ENCODE measurements at regions not wholly inside any gene's neighbourhood (a gene's known extent, or its start where the extent isn't known, plus 50 kb on each side); places are given as distances from the start of the nearest gene placed in this dataset.

DNA sequence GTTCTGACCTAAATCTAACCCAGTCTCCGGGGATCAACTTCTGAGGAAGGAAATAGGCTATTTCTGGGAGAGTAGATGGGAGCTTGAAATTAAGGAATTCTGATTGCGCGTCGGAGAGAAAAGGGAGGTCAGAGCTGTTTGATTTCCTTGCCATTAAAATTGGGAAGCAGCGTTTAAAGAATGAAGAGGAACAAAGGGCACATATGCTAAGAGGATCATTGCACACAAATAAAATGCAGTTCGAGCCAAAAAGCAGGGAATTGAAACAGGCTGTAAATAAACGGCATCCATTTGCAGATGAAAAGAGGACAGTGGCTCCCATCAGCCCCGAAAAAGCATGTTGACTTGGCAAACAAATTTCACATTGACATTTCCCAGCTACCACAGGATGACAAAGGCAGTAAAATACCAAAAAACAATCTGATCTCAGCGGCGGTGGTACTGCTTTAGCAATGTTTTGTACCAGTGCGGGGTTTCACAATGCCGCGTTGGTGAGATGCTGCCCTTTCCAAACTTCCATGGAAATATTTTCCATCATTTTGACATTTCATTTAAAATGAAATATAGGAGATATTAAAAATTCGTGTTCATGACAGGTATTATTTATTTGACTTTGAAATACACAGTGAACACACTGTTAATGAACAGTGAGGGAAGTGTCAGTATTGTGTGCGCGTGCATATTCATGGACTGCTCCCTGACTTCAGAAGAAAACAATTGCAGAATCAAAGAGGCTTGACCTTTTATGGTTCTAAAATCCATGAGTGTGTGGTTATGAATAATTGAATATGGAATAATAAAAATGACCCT, 108.8 kb downstream of the SQOR start:
- Histone ChIP-seq H3K4me3 (ENCODE audit: low read depth, low read length) (no peak overlapping the region), H3K36me3 (ENCODE audit: control insufficient read depth, insufficient read depth, low read length) (no peaks in the 10 kb centered on the region), H3K27me3 (ENCODE audit: control insufficient read depth, insufficient read depth, low read length) (no peaks in the 10 kb centered on the region), H3K9me3 (ENCODE audit: control insufficient read depth, insufficient read depth, low read depth, low read length) (no peaks in the 10 kb centered on the region), H3K4me1 (ENCODE audit: control insufficient read depth, insufficient read depth, low read length) (peaks cover 11% of the 10 kb centered on the region), H3K27ac (ENCODE audit: low read depth, low read length) (no peak overlapping the region), H3K9ac (ENCODE audit: low read length) (no peak overlapping the region)

- H3K9ac ChIP-seq (ENCODE audit: low read length): no peak overlapping the region
- no peaks in the 10 kb centered on the region for H3K9me3 ChIP-seq (ENCODE audit: control insufficient read depth, insufficient read depth, low read depth, low read length)
- H3K4me1 ChIP-seq (ENCODE audit: control insufficient read depth, insufficient read depth, low read length): peaks cover 11% of the 10 kb centered on the region
- H3K27me3 ChIP-seq (ENCODE audit: control insufficient read depth, insufficient read depth, low read length): no peaks in the 10 kb centered on the region
- H3K27ac ChIP-seq (ENCODE audit: low read depth, low read length): no peak overlapping the region
- H3K36me3 ChIP-seq (ENCODE audit: control insufficient read depth, insufficient read depth, low read length): no peaks in the 10 kb centered on the region
- H3K4me3 ChIP-seq (ENCODE audit: low read depth, low read length): no peak overlapping the region
Observed at GRCh38 chr15:45744236-45744589, 109.4 kb downstream of the SQOR start.

DNA sequence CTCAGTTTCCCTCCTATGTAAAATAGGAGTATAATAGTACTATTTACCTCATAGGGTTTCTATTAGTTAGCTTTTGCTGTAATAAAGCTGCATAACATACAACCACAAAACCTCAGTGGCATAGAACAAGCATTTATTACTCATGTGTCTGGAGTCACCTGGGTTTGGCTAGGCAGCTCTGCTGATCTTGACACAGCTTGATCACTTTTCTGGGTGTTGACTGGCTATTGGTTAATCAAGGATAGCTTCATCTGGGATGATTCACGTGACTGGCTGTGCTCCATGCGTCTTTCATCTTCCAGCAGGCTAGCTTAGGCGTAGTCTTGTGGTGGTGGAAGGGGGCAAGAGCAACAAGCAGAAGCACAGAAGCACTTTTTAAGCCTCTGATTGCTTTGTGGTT, 112.6 kb downstream of the SQOR start:
- Histone ChIP-seq H3K9me3 (ENCODE audit: control insufficient read depth, insufficient read depth, low read depth, low read length) (no peaks in the 10 kb centered on the region), H3K4me1 (ENCODE audit: control insufficient read depth, insufficient read depth, low read length) (peaks cover 11% of the 10 kb centered on the region), H3K4me3 (ENCODE audit: low read depth, low read length) (no peak overlapping the region), H3K9ac (ENCODE audit: low read length) (no peak overlapping the region), H3K27ac (ENCODE audit: low read depth, low read length) (no peak overlapping the region), H3K36me3 (ENCODE audit: control insufficient read depth, insufficient read depth, low read length) (no peaks in the 10 kb centered on the region), H3K27me3 (ENCODE audit: control insufficient read depth, insufficient read depth, low read length) (no peaks in the 10 kb centered on the region)

DNA sequence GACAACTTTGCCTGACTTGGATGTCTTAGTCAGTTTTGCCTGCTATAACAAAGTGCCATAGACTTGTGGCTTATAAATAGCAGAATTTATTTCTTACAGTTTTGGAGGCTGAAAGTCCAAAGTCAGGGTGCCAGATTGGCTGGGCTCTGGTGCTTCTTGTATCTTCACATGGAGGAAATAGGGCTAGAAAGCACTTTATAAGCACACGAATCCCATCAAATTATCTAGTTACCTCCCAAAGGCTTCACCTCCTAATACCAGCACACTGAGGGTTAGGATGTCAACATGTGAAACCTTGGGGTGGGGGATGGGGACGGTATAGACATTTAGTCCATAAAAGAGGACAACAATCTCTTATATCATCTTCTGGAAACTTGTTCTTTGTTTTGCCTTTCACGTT, 116.8 kb downstream of the SQOR start:
- H3K9me3 ChIP-seq (ENCODE audit: control insufficient read depth, insufficient read depth, low read depth, low read length): no peaks in the 10 kb centered on the region
- H3K9ac ChIP-seq (ENCODE audit: low read length): no peak overlapping the region
- no peak overlapping the region for H3K4me3 ChIP-seq (ENCODE audit: low read depth, low read length)
- no peaks in the 10 kb centered on the region for H3K4me1 ChIP-seq (ENCODE audit: control insufficient read depth, insufficient read depth, low read length)
- H3K27ac ChIP-seq (ENCODE audit: low read depth, low read length): no peak overlapping the region
- H3K27me3 ChIP-seq (ENCODE audit: control insufficient read depth, insufficient read depth, low read length): no peaks in the 10 kb centered on the region
- no peaks in the 10 kb centered on the region for H3K36me3 ChIP-seq (ENCODE audit: control insufficient read depth, insufficient read depth, low read length)

- H3K9me3 ChIP-seq (ENCODE audit: control insufficient read depth, insufficient read depth, low read depth, low read length): no peaks in the 10 kb centered on the region
- H3K36me3 ChIP-seq (ENCODE audit: control insufficient read depth, insufficient read depth, low read length): no peaks in the 10 kb centered on the region
- H3K27me3 ChIP-seq (ENCODE audit: control insufficient read depth, insufficient read depth, low read length): no peaks in the 10 kb centered on the region
- H3K9ac ChIP-seq (ENCODE audit: low read length): no peak overlapping the region
- no peak overlapping the region for H3K4me3 ChIP-seq (ENCODE audit: low read depth, low read length)
- no peak overlapping the region for H3K27ac ChIP-seq (ENCODE audit: low read depth, low read length)
- H3K4me1 ChIP-seq (ENCODE audit: control insufficient read depth, insufficient read depth, low read length): no peaks in the 10 kb centered on the region
Observed at GRCh38 chr15:45759936-45760335, 125.1 kb downstream of the SQOR start.

- no peaks in the 10 kb centered on the region for H3K27me3 ChIP-seq (ENCODE audit: control insufficient read depth, insufficient read depth, low read length)
Observed at GRCh38 chr15:45762726-45763125, 127.9 kb downstream of the SQOR start.

GRCh38 chr15:45763170-45763869, 128.5 kb downstream of the SQOR start:
- Histone ChIP-seq H3K9ac (ENCODE audit: low read length) (no peak overlapping the region), H3K27ac (ENCODE audit: low read depth, low read length) (no peak overlapping the region), H3K9me3 (ENCODE audit: control insufficient read depth, insufficient read depth, low read depth, low read length) (no peaks in the 10 kb centered on the region), H3K36me3 (ENCODE audit: control insufficient read depth, insufficient read depth, low read length) (no peaks in the 10 kb centered on the region), H3K4me1 (ENCODE audit: control insufficient read depth, insufficient read depth, low read length) (no peaks in the 10 kb centered on the region), H3K27me3 (ENCODE audit: control insufficient read depth, insufficient read depth, low read length) (no peaks in the 10 kb centered on the region), H3K4me3 (ENCODE audit: low read depth, low read length) (no peak overlapping the region)

More at GRCh38 chr15:45762726-45763125, 127.9 kb downstream of the SQOR start:
- Histone ChIP-seq H3K9me3 (ENCODE audit: control insufficient read depth, insufficient read depth, low read depth, low read length) (no peaks in the 10 kb centered on the region), H3K27ac (ENCODE audit: low read depth, low read length) (no peak overlapping the region), H3K36me3 (ENCODE audit: control insufficient read depth, insufficient read depth, low read length) (no peaks in the 10 kb centered on the region), H3K4me1 (ENCODE audit: control insufficient read depth, insufficient read depth, low read length) (no peaks in the 10 kb centered on the region), H3K9ac (ENCODE audit: low read length) (no peak overlapping the region), H3K4me3 (ENCODE audit: low read depth, low read length) (no peak overlapping the region)

- Histone ChIP-seq H3K4me3 (ENCODE audit: low read depth, low read length) (no peak overlapping the region), H3K27ac (ENCODE audit: low read depth, low read length) (no peak overlapping the region), H3K4me1 (ENCODE audit: control insufficient read depth, insufficient read depth, low read length) (no peaks in the 10 kb centered on the region), H3K9me3 (ENCODE audit: control insufficient read depth, insufficient read depth, low read depth, low read length) (no peaks in the 10 kb centered on the region), H3K9ac (ENCODE audit: low read length) (no peak overlapping the region), H3K36me3 (ENCODE audit: control insufficient read depth, insufficient read depth, low read length) (no peaks in the 10 kb centered on the region), H3K27me3 (ENCODE audit: control insufficient read depth, insufficient read depth, low read length) (no peaks in the 10 kb centered on the region)
Observed at GRCh38 chr15:45773149-45773548, 138.3 kb downstream of the SQOR start.

DNA sequence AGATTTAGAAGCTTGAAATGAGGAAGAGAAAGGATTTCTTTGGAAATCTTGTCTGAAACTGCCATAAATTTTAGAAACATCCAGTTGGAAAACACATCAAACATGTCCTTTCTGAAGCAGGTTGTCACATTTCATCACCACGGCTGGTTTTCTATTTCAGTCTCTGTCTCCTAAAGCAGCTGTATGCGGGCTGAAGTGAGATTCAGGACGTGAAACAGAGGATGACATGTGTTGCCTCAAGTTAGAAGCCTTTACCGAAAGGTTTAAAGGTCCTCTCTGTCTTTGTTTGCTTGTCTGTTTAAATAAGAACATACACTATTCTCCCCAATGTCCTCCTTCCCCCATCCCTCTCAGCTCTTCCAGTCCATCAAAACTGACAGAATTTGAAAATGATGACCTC, 141.9 kb downstream of the SQOR start:
- Histone ChIP-seq H3K9me3 (ENCODE audit: control insufficient read depth, insufficient read depth, low read depth, low read length) (no peaks in the 10 kb centered on the region), H3K9ac (ENCODE audit: low read length) (no peak overlapping the region), H3K27me3 (ENCODE audit: control insufficient read depth, insufficient read depth, low read length) (no peaks in the 10 kb centered on the region), H3K4me1 (ENCODE audit: control insufficient read depth, insufficient read depth, low read length) (0 out of 2 replicates have a peak, but pooled peaks cover under 1% of the 10 kb centered on the region), H3K4me3 (ENCODE audit: low read depth, low read length) (no peak overlapping the region), H3K27ac (ENCODE audit: low read depth, low read length) (no peak overlapping the region), H3K36me3 (ENCODE audit: control insufficient read depth, insufficient read depth, low read length) (no peaks in the 10 kb centered on the region)

DNA sequence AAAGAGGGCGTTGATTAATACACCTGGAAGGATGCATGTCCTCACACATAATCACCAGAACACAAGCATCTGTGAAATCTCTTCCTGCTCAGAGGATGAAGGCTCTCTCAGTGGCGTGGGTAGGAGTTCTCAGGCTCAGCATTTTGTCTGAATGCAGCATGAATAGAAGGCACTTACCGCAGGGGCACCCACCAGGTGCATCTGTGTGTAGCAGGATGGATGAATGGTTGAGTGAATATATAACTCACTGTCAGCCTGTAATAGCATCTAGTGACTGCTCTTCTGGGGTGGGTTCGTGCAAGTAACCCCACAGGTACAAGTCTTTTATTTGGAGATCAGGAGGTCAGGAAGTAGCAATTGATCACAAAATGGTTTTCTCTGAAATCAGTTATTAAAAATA, 143.0 kb downstream of the SQOR start:
- H3K27me3 ChIP-seq (ENCODE audit: control insufficient read depth, insufficient read depth, low read length): no peaks in the 10 kb centered on the region
- H3K9me3 ChIP-seq (ENCODE audit: control insufficient read depth, insufficient read depth, low read depth, low read length): no peaks in the 10 kb centered on the region
- H3K4me3 ChIP-seq (ENCODE audit: low read depth, low read length): no peak overlapping the region
- H3K4me1 ChIP-seq (ENCODE audit: control insufficient read depth, insufficient read depth, low read length): 0 out of 2 replicates have a peak, but pooled peaks cover 7% of the 10 kb centered on the region
- H3K9ac ChIP-seq (ENCODE audit: low read length): no peak overlapping the region
- H3K36me3 ChIP-seq (ENCODE audit: control insufficient read depth, insufficient read depth, low read length): no peaks in the 10 kb centered on the region
- no peak overlapping the region for H3K27ac ChIP-seq (ENCODE audit: low read depth, low read length)

GRCh38 chr15:45780352-45780751, 145.5 kb downstream of the SQOR start:
- Histone ChIP-seq H3K36me3 (ENCODE audit: control insufficient read depth, insufficient read depth, low read length) (no peaks in the 10 kb centered on the region), H3K4me3 (ENCODE audit: low read depth, low read length) (no peak overlapping the region), H3K27me3 (ENCODE audit: control insufficient read depth, insufficient read depth, low read length) (no peaks in the 10 kb centered on the region), H3K9me3 (ENCODE audit: control insufficient read depth, insufficient read depth, low read depth, low read length) (no peaks in the 10 kb centered on the region), H3K27ac (ENCODE audit: low read depth, low read length) (no peak overlapping the region), H3K4me1 (ENCODE audit: control insufficient read depth, insufficient read depth, low read length) (0 out of 2 replicates have a peak, but pooled peaks cover 7% of the 10 kb centered on the region), H3K9ac (ENCODE audit: low read length) (no peak overlapping the region)

Data from HUES6 (cell line).